ENCODE measurements at regions not wholly inside any gene's neighbourhood (a gene's known extent, or its start where the extent isn't known, plus 50 kb on each side); places are given as distances from the start of the nearest gene placed in this dataset.

DNA sequence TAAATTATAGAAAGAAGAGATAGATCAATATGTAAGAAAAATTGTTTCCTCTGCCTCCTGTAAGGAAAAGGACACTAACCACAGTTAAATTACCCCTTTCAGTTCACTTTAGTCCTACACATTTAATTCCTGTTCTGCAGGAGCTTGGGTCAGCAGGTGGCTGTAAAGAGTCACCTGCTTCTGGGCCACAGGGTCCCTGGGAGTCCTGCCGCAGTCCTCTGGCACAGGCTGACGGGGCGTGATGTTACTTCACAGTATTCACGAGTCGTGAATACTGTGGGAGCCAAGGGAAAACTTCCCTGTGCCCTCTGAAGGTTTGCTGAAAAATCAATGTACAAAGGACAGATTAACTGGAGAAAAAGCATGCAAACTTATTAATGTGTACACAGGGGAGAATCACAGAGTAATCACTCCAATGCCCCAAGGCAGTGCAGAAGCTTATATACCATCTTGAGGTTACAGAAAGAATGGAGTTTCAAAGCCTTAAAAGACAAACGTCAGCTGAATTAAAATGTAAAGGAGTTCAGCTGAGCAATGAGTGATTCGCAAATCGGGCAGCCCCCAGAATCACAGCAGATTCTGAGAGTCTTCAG is 125.8 kb upstream of the TMTC4 start:
- no peak overlapping the region for H2AFZ ChIP-seq (ENCODE audit: low read depth, low read length)
- 3% methylated on average over 8 of the region's 8 CpGs for WGBS (ENCODE audit: insufficient coverage, low coverage, missing lambda C conversion rate)
- 0 out of 2 replicates have a peak, but pooled peaks cover 2% of the 10 kb centered on the region for H3K9me3 ChIP-seq (replicated peaks; ENCODE audit: control insufficient read depth, insufficient read depth, low read depth, low read length)
- DNase-seq (ENCODE audit: extremely low read depth in 1 of 4, low spot score in 3 of 4) (no peak), ATAC-seq (no peak), FAIRE-seq (no peak)
- no peaks in the 10 kb centered on the region for H3K36me3 ChIP-seq (ENCODE audit: control insufficient read depth, insufficient read depth, low read length)
- in situ Hi-C loops (cut with MboI) (no loop called here), intact Hi-C loops (cut with micrococcal nuclease) (no loop called here)
- no peaks in the 10 kb centered on the region for H3K27me3 ChIP-seq (ENCODE audit: control insufficient read depth in 2 of 2, insufficient read depth in 2 of 2, low read length in 2 of 2)
- ChIA-PET CTCF (ENCODE audit: low intra/inter-chr PET ratio) (no interaction called here), POLR2A (no interaction called here)
- BruUV-seq (replicated peaks), result no TSS peak
- no peak for TF ChIP-seq SIRT6 (IDR thresholded peaks at IDR 0.05; ENCODE audit: low read depth, low read length)
- no peak for TF ChIP-seq FOXP4 (CRISPR knock-in tag; IDR thresholded peaks at IDR 0.05; ENCODE audit: borderline replicate concordance)
- TF ChIP-seq JUNB (CRISPR knock-in tag; conservative IDR thresholded peaks at IDR 0.05), result no peak
- no peak for TF ChIP-seq WHSC1 (IDR thresholded peaks at IDR 0.05; ENCODE audit: low read length)
- no peak for TF ChIP-seq EZH2 (IDR thresholded peaks at IDR 0.05; ENCODE audit: borderline replicate concordance, low read depth, low read length)
- TF ChIP-seq ZNF124 (CRISPR knock-in tag; IDR thresholded peaks at IDR 0.05), result no peak
- no peaks in the 10 kb centered on the region for H4K20me1 ChIP-seq (replicated peaks; ENCODE audit: control insufficient read depth, insufficient read depth, low read length)
- no peaks in the 10 kb centered on the region for H3K9me1 ChIP-seq (ENCODE audit: control insufficient read depth, insufficient read depth, low read length)
- H3K4me1 ChIP-seq (replicated peaks in 1 of 2; ENCODE audit: control insufficient read depth in 2 of 2, insufficient read depth in 2 of 2, low read length in 2 of 2), result no peaks in the 10 kb centered on the region
- H3K79me2 ChIP-seq (ENCODE audit: control insufficient read depth, insufficient read depth, low read length), result no peaks in the 10 kb centered on the region
- H3K9ac ChIP-seq (ENCODE audit: insufficient read depth in 1 of 2, low read depth in 2 of 2, low read length in 2 of 2), result no peak overlapping the region
- no peak overlapping the region for H3K4me2 ChIP-seq (ENCODE audit: insufficient read depth, low read length)
- no peak overlapping the region for H3K4me3 ChIP-seq
- H3K27ac ChIP-seq (ENCODE audit: extremely low read depth, low read depth, low read length), result no peak overlapping the region
